Ishikawa (cell line): ENCODE measurements at regions not wholly inside any gene's neighbourhood (a gene's known extent, or its start where the extent isn't known, plus 50 kb on each side); places are given as distances from the start of the nearest gene placed in this dataset.

ENCODE experiments used
- CEBPB ChIP-seq: IDR thresholded peaks from 2 replicates; pipeline ENCODE4 v1.6.1; 2012
- CREB1 ChIP-seq: IDR thresholded peaks from 2 replicates; pipeline ENCODE4 v1.6.1; 2012; ENCODE audit warnings: low read depth
- EGR1 ChIP-seq: IDR thresholded peaks from 2 replicates; pipeline ENCODE4 v1.6.1; 2012
- EP300 ChIP-seq: IDR thresholded peaks from 2 replicates; pipeline ENCODE4 v1.6.1; 2012; ENCODE audit warnings: borderline replicate concordance
- FOXM1 ChIP-seq: IDR thresholded peaks from 2 replicates; pipeline ENCODE4 v1.6.1; 2012; ENCODE audit warnings: low read depth, borderline replicate concordance
- NFIC ChIP-seq: IDR thresholded peaks from 2 replicates; pipeline ENCODE4 v1.6.1; 2012
- RAD21 ChIP-seq: IDR thresholded peaks from 2 replicates; pipeline ENCODE4 v1.6.1; 2012; ENCODE audit warnings: low read depth
- TAF1 ChIP-seq: IDR thresholded peaks from 2 replicates; pipeline ENCODE4 v1.6.1; 2012; ENCODE audit warnings: low read depth, mild to moderate bottlenecking
- TCF12 ChIP-seq: IDR thresholded peaks from 2 replicates; pipeline ENCODE4 v1.6.1; 2012; ENCODE audit warnings: low read depth
- TEAD4 ChIP-seq: IDR thresholded peaks from 2 replicates; pipeline ENCODE4 v1.6.1; 2012
- YY1 ChIP-seq: IDR thresholded peaks from 2 replicates; pipeline ENCODE4 v1.6.1; 2012; ENCODE audit warnings: low read depth
- ZBTB7A ChIP-seq: IDR thresholded peaks from 2 replicates; pipeline ENCODE4 v1.6.1; 2012; ENCODE audit warnings: low read depth
- TF ChIP-seq, protein P1 (sequence below): IDR thresholded peaks from 2 replicates; pipeline ENCODE4 v1.6.1; 2012
- TF ChIP-seq, protein P2 (sequence below): IDR thresholded peaks from 2 replicates; pipeline ENCODE4 v1.6.1; 2012; ENCODE audit warnings: low read depth, mild to moderate bottlenecking
- TF ChIP-seq, protein P3 (sequence below): IDR thresholded peaks from 2 replicates; pipeline ENCODE4 v1.6.1; 2012

DNA sequence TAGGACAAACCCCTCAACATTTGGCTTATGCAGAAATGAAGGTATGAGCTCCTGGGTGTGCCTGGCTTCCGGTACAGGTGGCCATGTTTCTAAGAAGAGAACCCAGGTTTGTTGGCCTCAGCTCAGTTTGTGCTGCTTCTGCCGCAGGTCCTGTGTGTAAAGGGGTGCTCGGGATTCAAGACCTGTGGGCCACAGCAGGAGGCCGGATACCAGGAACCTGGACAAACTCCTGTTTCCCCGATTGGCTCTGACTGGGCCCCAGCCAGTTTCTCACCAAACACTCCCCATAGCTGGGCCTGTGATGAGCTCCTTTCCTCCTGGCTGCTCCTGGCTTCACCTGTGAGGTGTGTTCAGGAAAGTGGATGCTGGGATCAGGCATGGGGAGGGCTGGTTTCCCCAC is 271.2 kb upstream of the IRX2 start:
- no peak for TF ChIP-seq TEAD4
- TF ChIP-seq CREB1: no peak
- no peak for TF ChIP-seq EP300
- no peak for TF ChIP-seq ZBTB7A
- TF ChIP-seq YY1: no peak
- no peak for TF ChIP-seq RAD21
- TF ChIP-seq FOXM1: no peak
- TF ChIP-seq TCF12: no peak
- TF ChIP-seq CEBPB: no peak
- TF ChIP-seq, protein P1, sequence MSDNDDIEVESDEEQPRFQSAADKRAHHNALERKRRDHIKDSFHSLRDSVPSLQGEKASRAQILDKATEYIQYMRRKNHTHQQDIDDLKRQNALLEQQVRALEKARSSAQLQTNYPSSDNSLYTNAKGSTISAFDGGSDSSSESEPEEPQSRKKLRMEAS: no peak
- TF ChIP-seq TAF1: no peak
- TF ChIP-seq, protein P2, sequence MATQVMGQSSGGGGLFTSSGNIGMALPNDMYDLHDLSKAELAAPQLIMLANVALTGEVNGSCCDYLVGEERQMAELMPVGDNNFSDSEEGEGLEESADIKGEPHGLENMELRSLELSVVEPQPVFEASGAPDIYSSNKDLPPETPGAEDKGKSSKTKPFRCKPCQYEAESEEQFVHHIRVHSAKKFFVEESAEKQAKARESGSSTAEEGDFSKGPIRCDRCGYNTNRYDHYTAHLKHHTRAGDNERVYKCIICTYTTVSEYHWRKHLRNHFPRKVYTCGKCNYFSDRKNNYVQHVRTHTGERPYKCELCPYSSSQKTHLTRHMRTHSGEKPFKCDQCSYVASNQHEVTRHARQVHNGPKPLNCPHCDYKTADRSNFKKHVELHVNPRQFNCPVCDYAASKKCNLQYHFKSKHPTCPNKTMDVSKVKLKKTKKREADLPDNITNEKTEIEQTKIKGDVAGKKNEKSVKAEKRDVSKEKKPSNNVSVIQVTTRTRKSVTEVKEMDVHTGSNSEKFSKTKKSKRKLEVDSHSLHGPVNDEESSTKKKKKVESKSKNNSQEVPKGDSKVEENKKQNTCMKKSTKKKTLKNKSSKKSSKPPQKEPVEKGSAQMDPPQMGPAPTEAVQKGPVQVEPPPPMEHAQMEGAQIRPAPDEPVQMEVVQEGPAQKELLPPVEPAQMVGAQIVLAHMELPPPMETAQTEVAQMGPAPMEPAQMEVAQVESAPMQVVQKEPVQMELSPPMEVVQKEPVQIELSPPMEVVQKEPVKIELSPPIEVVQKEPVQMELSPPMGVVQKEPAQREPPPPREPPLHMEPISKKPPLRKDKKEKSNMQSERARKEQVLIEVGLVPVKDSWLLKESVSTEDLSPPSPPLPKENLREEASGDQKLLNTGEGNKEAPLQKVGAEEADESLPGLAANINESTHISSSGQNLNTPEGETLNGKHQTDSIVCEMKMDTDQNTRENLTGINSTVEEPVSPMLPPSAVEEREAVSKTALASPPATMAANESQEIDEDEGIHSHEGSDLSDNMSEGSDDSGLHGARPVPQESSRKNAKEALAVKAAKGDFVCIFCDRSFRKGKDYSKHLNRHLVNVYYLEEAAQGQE: no peak
- TF ChIP-seq, protein P3, sequence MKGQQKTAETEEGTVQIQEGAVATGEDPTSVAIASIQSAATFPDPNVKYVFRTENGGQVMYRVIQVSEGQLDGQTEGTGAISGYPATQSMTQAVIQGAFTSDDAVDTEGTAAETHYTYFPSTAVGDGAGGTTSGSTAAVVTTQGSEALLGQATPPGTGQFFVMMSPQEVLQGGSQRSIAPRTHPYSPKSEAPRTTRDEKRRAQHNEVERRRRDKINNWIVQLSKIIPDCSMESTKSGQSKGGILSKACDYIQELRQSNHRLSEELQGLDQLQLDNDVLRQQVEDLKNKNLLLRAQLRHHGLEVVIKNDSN: no peak
- TF ChIP-seq EGR1: no peak
- no peak for TF ChIP-seq NFIC

DNA sequence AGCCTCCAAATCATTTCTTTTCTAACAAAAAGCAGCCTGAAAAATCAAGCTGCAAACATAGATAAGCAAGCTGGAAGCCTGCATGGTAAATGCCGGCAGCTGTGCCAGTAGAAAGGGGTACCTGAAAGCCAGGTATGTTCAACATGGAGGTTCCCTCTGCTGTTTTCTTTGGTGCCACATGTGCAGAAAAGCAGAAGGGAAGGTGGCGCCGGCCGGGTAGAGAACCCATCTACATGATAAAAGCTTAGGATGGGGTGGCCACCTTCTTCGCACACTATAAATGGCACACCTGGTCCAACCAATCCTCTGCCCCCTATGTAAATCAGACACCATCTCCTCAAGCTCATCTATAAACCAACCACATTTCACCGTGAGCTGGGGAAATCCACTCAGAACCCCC is 268.9 kb upstream of the IRX2 start:
- TF ChIP-seq ZBTB7A: no peak
- no peak for TF ChIP-seq CEBPB
- TF ChIP-seq CREB1: no peak
- TF ChIP-seq YY1: no peak

DNA sequence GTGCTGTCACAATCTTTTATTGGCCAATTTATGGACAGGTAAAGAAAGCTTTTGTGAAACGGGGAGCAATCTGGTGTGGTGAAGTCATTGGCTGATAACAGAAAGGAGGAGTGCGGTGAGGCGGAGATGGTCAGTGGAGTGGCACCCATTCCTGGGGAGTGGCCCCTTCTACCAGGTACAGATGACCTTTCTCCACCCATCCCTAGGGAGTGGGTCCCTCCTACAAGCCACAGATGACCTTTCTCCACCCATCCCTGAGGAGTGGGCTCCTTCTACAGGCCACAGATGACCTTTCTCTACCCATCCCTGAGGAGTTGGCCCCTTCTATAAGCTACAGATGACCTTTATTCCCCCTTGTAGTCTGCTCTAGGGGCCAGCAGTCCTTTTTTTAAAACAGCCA is 267.6 kb upstream of the IRX2 start:
- no peak for TF ChIP-seq CREB1
- TF ChIP-seq YY1: no peak
- no peak for TF ChIP-seq FOXM1
- TF ChIP-seq EP300: no peak
- no peak for TF ChIP-seq EGR1
- no peak for TF ChIP-seq CEBPB
- no peak for TF ChIP-seq TEAD4
- TF ChIP-seq, protein P1: no peak
- TF ChIP-seq, protein P3: no peak
- no peak for TF ChIP-seq RAD21
- TF ChIP-seq, protein P2: no peak
- TF ChIP-seq NFIC: no peak
- no peak for TF ChIP-seq TCF12
- no peak for TF ChIP-seq ZBTB7A
- no peak for TF ChIP-seq TAF1

DNA sequence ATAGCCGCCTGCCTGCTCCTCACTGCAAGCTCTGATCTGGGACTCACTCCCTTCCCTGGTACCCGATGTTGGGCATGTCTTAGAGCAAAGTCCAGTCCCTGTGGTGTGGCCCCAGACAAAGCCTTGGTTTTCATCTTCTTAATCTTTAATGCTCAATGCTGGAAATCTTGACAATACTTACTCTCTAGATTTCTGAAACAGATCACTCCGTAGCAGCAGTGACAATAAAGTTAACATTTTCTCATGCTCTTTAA is 260.2 kb upstream of the IRX2 start:
- TF ChIP-seq, protein P2: no peak
- TF ChIP-seq TCF12 (no peak), EP300 (no peak), NFIC (no peak), TAF1 (no peak), CEBPB (no peak), RAD21 (no peak), CREB1 (no peak), YY1 (no peak), FOXM1 (no peak), ZBTB7A (no peak), EGR1 (no peak), TEAD4 (no peak)
- TF ChIP-seq, protein P3: no peak
- TF ChIP-seq, protein P1: no peak
